22Rv1 (cell line): ENCODE measurements at regions not wholly inside any gene's neighbourhood (a gene's known extent, or its start where the extent isn't known, plus 50 kb on each side); places are given as distances from the start of the nearest gene placed in this dataset.

Experiments
- CTCF ChIP-seq: fragments of 450-650 bp; IDR thresholded peaks from 2 replicates; pipeline ENCODE4 v1.5.1; 2017; ENCODE audit warnings: mild to moderate bottlenecking
- ZFX ChIP-seq: fragments of 450-650 bp; IDR thresholded peaks from 2 replicates; pipeline ENCODE4 v1.6.1; 2017; ENCODE audit warnings: antibody characterized with exemption, borderline replicate concordance

DNA sequence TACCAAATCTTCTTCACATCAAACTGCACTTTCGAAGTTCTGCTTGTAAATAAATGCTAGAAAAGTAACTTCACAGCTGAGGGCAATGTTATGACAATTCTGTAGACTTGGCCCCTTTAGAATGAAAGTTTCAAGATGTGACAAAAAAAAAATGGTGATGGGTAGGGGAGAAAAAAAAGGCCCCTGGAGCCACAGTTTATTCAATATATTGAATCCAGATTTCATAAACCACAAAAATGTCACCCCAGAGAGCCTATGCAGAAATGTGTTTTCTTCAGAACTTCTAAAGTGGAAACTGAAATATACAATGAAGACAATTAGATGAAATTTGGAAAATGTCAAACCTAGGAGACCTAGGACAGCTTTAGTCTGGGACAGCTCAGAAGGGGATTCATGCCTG is 143.1 kb downstream of the EDN3 start:
- TF ChIP-seq CTCF (no peak), ZFX (no peak)
